HG03520 (cell line): ENCODE measurements at regions not wholly inside any gene's neighbourhood (a gene's known extent, or its start where the extent isn't known, plus 50 kb on each side); places are given as distances from the start of the nearest gene placed in this dataset.

Experiments
- ATAC-seq: cut with Tn5 transposase; IDR thresholded peaks from one replicate; pipeline ENCODE4 v1.9.1; 2021; ENCODE audit warnings: mild to moderate bottlenecking, moderate library complexity; ENCODE audit not compliant: unreplicated experiment

DNA sequence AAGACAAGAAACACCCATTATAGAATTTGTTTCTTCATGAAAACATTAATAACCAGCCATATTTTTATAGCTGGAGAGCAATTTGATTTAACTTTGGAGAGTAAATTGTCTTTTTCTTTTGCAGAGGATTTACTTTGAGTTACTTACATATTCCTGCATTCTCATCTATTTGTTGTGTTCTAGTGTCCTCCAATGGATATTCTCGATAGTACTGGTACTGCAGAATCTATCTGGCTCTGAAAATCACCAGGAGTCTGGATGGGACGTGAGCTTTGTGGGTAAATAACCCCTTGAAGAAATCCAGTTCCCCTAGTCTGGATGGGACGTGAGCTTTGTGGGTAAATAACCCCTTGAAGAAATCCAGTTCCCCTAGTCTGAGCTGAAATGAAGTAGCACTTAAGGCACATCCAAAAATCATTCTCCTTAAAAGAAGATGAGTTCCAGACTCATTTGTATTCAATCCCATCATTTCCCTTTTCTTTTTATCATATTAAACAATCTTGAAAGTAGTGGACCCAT, 294.1 kb upstream of the UBE2E2 start:
- no peak for ATAC-seq

DNA sequence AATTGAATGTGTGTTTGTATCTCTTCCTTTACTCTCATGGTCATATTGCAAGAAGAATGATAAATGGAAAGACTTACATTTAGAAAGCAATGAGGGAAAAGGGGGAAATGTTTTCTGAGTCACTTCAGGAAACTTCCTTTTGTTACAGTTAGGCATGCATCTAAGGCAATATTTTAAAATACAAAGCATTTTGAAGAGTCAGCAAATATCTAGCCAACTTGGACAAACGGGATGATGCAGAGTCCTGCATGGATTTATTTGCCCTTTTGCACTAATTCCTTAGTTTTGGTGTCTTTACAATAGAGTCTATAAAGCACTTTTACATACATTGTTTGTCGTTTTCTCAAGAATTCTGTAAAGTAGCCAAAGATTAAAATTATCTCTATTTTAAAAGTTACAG, 286.2 kb upstream of the UBE2E2 start:
- no peak for ATAC-seq

DNA sequence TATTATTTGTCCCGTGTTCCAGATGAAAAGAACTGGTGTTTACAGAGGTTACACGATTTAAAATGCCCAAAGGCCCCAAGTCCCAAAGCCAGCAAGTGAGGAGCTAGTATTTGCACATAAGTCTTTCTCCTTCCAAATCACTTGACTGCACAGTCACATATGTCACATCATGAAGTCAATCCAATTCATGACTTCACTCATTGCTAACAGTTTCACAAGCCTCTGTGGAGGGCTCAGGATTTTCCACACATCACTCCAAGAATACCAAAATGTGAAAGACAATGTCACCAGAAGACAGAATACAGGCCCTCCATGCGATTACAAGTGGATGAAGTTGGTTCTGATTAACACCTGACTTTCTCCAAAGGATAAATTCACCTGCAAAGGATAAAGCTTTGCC, 283.1 kb upstream of the UBE2E2 start:
- no peak for ATAC-seq

DNA sequence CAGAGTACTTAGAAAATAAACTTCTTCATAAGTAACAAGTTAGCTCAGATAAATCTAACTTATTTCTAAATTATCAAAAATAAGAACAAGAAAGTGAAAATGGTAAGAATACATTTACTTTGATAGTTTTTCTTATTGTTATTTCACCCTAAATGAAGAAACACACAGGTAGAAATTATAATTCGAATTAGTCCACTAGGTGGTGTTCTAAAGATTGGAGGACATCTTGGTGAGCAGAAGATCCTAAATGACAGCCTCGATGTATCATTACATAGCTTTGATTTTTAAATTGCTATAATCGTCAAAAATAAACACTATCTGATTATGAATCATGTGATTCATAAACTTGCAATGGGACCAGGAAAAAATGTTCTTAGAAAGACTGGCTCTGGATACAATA, 280.8 kb upstream of the UBE2E2 start:
- ATAC-seq, result peak; percentile 50

DNA sequence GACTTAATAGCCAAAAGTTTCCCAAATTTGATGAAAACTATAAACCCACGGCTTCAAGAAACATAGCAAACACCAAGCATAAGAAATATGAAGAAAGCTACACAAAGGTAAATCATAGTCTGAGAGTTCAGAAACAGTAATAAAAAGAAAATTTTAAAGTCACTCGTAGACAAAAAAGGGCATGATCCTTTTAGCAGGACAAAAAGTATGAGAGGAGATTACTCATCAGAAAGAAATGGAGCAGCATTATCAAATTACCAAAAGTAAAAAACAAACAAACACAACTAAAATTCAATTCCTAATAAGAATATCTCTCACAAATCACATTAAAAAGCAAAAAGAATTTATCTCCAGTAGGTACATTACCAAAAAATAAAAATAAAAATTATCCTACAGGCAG, 279.4 kb upstream of the UBE2E2 start:
- ATAC-seq, result no peak

DNA sequence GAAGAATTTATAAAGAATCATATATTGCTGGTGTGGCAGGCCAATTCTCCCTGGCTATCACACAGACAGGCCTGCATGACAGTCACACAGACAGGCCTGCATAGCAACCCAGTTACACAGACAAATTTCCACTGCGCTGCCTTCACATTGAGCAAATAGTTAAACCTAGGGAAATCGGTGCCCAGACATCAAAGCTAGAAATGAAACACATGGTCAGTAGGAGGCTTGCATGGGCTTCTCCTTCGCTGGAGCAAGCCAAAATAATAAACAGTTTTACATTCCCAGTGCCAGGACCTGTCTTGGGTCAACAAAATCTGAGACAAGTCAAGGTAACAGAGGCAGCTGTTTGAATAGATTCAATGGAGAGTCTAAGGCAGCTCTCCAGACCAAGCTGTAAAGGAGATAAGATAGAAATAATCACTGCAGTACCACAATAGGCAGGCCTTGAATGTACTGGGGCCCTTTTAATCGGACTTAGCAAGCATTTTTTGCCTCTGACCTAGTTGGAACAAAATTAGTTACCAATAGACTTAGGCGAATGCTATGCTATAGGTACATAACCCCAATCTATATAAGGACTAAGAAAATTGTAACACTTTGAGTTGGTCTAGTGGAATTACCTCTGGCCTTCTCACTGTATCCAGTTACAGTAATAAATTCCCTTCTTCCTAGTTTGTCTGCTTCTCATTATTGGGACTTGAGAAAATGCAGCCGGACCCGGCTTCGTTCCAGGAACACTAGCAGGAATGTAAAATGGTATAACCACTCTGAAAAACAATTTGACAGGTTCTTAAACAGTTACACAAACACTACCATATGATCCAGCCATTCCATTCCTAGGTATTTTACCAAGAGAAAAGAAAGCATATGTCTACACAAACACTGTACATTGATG, 274.7 kb upstream of the UBE2E2 start:
- no peak for ATAC-seq

DNA sequence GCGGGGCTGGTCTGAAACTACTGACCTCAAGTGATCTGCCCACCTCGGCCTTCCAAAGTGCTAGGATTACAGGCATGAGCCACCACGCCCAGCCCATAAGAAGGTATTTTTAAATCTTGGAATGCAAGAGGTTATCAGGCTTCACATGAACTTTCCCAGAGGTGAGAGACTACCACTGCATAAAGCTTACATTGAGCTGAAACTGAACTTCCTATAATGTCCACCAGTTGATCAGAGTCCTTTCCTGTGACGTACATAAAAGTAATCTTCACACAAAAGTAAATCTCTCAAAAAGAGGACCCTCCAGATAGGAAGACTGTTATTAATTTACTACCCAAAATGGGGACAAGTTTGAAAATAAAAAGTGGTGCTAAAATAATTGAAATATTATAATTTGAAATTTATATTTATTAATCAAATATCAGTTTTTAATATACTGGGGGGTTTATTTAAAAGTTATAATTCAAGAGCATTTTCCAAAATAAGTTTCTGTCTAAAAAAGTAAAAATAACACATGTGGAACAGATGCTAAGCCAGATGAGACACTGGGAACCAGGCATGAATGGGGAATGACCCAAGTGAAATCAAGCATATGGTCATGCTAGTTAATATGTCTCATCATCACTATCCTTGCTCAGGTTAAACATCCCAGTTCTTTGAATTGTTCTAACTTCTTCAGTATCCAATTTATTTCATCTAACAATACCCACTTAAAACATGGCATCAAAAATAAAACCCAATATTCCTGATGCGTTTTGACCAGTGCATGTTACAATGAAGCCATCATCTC, 269.9 kb upstream of the UBE2E2 start:
- ATAC-seq, result no peak

DNA sequence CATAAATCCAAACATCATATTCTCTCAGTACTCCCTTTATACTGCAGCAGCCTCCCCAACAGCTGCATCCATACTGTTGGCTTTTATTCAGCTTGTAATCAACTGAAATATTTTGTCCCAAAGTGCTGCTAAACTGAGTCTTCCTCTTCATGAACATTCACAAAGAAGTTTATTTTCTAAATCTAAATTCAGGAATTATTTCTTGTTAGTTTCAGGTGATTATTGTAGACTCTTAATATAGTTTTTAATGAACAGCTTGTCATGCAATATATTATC, 269.3 kb upstream of the UBE2E2 start:
- no peak for ATAC-seq

DNA sequence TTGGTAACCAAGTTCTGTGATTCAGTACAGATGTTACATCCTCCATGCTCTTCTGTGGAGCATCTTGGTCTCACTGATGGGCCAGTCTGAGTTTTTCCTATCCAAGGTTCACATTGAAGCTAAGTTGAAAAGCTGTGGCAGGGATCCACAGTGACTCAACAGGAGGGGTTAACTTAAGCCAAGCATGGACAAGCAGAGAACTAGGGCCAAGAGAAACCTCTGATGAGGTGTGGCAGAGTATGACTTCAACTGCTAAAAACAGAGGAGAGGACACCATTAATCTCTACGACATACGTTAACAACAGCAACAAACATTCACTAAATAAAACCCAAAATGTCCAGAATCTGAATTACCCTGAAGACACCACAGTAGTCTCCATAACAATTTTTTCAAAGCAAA, 268.1 kb upstream of the UBE2E2 start:
- ATAC-seq, result no peak

DNA sequence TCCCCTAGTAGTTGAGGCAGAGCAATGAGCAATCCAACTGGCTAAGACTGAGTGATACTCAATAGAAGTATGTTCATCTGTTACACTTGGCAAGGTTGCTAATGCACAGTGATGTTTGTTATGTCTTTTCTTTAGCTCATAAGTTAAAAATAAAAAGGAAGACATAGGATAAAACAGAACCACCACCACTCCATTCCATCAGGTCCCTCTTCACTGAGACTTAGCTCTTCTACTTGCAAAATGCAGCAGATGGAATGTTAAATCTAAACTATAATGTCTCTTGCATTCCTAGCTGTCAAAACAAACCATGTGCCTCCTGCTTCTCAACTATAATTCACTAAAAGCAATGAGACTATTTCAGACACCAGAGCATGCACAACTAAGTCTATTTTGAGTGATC, 265.6 kb upstream of the UBE2E2 start:
- ATAC-seq, result no peak

DNA sequence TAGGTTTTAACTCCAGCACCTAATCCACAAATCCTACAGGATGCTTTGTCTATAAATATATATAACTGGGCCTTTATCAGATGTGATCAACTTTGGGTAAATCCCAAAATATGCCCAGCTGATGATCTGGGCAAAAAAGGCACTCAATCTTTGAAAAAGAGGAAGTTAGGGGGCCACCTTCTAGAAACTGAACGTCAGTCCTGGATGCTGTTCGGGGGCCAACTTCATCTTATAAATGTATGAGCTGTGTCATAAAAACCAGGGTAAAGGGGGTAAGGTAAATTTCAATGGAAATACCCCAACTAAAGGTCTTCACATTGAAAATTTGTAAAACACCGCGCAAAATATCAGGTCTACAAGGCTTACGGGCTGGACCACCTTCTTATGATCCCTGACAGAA, 264.4 kb upstream of the UBE2E2 start:
- no peak for ATAC-seq

DNA sequence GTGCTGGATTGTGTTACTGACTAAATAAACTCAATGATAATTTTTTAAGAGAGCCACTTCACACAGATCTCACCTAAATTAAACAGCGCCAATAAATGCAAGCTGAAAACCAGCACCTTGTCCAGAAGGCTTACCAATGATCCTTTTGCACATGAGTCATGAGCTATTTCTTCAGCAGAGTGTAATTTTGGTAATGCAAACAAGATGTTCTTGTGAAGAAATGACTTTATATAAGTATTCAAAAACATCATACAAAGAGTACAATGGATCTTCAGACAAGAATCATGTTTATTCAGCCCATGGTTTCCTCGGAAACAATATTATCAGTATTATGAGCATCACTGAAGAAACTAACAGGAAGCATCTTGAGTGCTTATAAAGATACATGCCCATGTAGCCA, 263.8 kb upstream of the UBE2E2 start:
- no peak for ATAC-seq

DNA sequence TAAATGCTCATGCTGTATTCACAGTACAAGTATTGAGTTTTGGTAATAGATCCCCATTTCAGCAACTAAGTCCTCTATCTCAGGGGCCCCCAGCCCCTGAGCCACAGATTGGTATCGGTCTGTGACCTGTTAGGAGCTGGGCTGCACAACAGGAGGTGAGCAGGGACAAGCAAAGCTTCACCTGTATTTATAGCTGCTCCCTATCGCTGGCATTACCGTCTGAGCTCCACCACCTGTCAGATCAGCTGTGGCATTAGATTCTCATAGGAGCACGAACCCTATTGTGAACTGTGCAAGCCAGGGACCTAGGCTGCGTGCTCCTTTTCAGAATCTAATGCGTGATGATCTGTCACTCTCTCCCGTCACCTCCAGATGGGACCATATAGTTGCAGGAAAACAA, 262.8 kb upstream of the UBE2E2 start:
- ATAC-seq, result no peak

DNA sequence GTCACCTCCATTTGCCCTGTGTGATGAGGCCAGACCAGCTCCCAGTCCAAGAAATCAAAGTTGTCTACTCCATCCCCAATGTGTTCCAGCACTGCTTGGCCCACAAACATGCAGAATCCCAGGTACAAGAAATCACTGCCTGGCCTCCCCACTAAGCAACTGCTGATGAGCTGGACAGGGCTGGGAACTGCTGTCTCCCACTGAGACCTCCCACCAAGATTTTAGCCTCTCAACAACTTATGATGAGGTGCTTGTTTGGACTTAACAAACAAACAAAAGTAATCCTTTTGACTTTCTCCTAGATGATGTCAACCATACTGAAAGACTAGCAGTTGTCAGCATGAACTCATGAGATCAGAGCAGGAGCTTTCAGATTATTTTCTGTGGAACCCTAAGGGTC, 260.1 kb upstream of the UBE2E2 start:
- no peak for ATAC-seq

DNA sequence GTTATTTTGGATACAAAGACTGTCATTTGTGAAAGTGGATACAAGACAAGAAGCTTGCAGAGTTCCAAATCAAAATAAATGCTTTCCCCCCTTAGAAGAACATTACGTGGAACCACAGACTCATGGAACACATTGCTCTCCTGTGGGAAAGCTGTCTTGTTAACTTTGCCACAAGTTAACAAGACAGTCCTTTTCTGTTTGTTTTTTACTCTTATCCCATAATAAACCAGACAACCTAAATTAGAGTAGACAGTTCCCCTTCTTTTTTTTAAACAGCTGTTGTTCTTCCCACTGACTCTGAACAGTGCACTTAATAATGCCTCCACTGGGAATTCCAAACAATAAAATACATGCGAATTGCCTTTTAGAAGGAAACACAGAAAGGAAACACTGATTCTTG, 255.3 kb upstream of the UBE2E2 start:
- no peak for ATAC-seq

DNA sequence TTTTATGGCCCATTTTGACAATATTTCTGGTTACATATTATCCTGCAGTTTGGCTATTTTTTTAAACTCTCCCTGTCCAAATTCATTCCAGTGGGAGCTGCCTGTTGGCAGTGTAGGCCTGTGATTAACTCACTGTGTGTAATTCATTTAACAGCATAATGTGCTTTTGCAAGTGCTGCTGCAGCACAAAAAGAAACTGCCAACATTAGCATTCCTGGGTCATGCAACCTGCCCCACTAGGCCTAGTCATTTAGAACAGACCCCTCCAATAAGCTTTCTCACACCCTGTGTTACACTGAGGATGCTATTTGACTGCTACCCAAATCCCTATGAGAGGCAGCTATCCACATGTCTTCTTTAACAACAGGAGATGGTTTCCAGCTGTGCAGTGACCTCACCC, 251.2 kb upstream of the UBE2E2 start:
- ATAC-seq, result no peak

DNA sequence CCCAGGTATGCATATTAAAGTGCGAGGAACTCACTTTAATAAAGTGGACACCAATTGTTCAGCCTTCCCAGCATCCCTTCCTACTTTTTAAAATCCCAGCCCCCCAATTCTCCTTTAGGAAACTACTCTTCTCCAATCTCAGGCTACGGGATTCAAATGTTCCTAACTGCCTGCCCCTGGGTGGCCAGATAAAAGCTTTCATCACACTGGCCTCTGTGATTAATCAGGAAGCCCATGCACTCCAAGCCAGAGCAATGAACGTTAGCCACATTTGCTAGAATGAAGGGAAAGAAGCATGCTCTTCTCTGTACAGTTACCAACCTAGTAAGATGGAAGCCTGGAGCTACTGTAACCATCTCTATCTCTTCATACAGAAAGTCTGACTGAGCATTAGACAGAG, 250.3 kb upstream of the UBE2E2 start:
- no peak for ATAC-seq

DNA sequence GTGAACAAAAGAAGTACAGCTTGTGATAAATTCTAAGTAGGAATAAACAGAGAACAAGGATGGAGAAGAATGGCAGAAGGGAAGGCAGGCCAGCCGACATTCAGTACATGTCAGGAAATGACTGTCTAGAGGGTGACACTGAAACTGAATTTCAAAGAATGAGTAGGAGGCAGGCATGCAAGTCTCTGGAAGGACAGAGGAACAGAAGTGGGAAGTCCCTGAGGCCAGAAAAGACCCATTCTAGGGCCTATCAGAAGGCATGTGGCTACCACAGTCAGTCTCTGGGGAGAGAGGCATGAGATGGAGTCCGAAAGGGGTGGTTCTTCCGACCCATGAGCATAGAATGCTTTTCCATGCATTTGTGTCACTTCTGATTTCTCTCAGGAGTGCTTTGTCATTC, 243.5 kb upstream of the UBE2E2 start:
- ATAC-seq, result peak; percentile 93

DNA sequence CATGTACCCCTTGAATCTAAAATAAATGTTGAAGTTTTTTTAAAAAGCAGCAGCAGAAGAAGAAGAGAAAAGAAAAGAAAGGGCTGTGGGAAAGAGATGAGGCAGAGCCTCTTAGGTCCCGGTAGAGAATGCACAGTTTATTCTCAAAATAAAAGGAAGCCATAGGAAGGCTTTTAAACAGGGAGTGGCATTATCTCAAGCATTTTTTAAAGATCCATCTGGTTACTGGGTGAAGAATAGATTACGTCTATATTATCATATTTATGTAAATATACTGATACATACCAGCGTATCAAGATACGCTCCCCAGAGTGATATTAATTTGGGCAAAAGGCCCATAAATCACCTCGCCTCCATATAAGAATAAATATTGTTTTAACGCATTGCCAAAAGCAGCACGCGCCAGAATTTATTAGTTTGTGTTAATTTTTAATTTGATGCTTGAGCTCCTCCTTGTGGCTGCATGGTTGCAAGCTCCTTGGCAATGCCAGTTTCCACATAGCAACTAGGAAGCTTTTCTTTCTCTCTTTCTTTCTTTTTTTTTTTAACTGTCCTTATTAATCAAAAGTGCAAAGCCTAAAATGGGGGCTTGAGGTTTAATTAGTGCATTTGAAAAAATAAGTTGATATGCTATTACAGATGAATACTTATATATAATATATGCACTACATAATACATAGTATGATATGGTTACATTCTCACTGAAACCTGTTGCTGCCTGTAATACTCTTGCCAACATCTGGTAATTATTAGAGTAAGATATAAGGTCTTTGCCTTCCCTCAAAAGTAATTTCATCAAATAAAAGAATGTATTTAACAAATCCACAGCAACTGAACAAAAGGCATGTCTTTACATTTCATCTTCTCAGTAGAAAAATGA, 242.8 kb upstream of the UBE2E2 start:
- ATAC-seq, result peak; percentile 37

DNA sequence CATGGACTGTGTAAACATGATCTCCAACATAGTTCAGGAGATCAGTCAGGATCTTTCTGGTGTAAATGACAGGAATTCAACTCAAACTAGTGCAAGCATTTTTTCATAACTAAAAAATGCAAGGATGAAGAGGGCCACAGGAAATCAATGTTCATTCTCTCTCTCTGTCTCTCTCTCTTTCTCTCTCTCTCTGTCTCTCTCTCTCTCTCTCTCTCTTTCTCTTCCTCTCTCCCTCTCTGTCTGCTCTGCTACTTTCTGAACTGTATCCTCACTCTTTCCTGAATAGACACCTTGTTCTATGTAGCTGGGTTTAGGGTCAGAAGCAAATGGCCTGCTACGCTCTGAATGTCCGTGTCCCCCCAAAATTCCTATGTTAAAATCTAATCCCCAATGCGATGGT, 240.9 kb upstream of the UBE2E2 start:
- ATAC-seq, result no peak

DNA sequence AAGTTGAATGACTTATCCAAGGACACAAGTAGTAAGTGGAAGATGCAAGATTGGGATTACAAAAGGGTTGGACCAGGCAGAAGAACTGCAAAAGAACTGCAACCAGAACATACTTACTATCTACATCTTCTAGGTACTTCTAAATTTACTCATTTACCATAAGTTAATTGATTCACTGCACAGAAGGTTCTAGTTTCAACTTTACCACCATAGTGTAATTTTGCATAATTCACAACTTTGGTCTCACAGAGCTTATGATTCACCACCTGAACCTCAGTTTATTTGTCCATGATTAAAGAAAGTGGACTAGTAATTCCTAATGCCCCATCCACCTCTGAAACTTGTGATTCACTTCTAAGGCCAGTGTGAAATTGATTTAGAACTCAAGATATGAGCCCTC, 236.8 kb upstream of the UBE2E2 start:
- ATAC-seq, result no peak
